ENCODE measurements at regions not wholly inside any gene's neighbourhood (a gene's known extent, or its start where the extent isn't known, plus 50 kb on each side); places are given as distances from the start of the nearest gene placed in this dataset.

DNA sequence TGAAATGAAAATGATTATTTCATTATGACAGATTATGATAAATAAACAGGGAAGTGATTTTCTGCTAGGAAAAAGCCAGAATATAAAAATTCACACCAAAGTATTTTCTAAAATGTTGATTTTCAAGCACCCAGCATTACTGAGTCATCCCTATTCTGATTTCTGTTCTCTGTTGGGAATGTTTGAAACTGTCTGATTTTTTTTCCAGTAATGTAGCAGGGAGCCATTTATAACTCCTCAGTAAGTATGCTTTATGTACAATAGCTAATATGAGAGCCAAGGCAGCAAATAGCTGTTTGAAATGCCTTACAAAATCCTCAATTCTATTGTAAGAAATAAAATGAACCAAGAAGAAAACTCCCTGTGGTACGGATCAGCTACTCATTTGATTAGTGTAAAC, 471.7 kb upstream of the TYRP1 start:
- TF ChIP-seq, protein P1, sequence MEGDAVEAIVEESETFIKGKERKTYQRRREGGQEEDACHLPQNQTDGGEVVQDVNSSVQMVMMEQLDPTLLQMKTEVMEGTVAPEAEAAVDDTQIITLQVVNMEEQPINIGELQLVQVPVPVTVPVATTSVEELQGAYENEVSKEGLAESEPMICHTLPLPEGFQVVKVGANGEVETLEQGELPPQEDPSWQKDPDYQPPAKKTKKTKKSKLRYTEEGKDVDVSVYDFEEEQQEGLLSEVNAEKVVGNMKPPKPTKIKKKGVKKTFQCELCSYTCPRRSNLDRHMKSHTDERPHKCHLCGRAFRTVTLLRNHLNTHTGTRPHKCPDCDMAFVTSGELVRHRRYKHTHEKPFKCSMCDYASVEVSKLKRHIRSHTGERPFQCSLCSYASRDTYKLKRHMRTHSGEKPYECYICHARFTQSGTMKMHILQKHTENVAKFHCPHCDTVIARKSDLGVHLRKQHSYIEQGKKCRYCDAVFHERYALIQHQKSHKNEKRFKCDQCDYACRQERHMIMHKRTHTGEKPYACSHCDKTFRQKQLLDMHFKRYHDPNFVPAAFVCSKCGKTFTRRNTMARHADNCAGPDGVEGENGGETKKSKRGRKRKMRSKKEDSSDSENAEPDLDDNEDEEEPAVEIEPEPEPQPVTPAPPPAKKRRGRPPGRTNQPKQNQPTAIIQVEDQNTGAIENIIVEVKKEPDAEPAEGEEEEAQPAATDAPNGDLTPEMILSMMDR (IDR thresholded peaks at IDR 0.05 in 4 of 5, conservative IDR thresholded peaks at IDR 0.05 in 1 of 5): no peak
- TF ChIP-seq POLR2A (IDR thresholded peaks at IDR 0.05): no peak
